HuH-7 (cell line): ENCODE measurements at regions not wholly inside any gene's neighbourhood (a gene's known extent, or its start where the extent isn't known, plus 50 kb on each side); places are given as distances from the start of the nearest gene placed in this dataset.
A peak's percentile ranks its signal among the peaks of the same experiment; 100 is the strongest.

Experiments
- DNase-seq: peaks from one replicate; pipeline ENCODE4 v3.0.0; 2011; ENCODE audit warnings: low spot score

- peak; percentile 79 for DNase-seq
Observed at GRCh38 chr9:129383561-129384490, 205.8 kb upstream of the IER5L start.

- peak; percentile 62 for DNase-seq
Observed at GRCh38 chr9:129383019-129383560, 205.0 kb upstream of the IER5L start.

- no peak for DNase-seq
Observed at GRCh38 chr9:129382281-129383018, 204.4 kb upstream of the IER5L start.

- DNase-seq, result no peak
Observed at GRCh38 chr9:129381481-129381957, 203.5 kb upstream of the IER5L start.

GRCh38 chr9:129380961-129381401 is 202.9 kb upstream of the IER5L start:
- no peak for DNase-seq

GRCh38 chr9:129379886-129380285 is 201.8 kb upstream of the IER5L start:
- no peak for DNase-seq

- no peak for DNase-seq
Observed at GRCh38 chr9:129379181-129379836, 201.2 kb upstream of the IER5L start.

GRCh38 chr9:129377931-129378661 is 200.0 kb upstream of the IER5L start:
- DNase-seq, result no peak

- DNase-seq, result no peak
Observed at GRCh38 chr9:129377181-129377580, 199.1 kb upstream of the IER5L start.

GRCh38 chr9:129375845-129376244 is 197.8 kb upstream of the IER5L start:
- no peak for DNase-seq

GRCh38 chr9:129374651-129375050 is 196.6 kb upstream of the IER5L start:
- DNase-seq, result no peak

- no peak for DNase-seq
Observed at GRCh38 chr9:129374231-129374630, 196.2 kb upstream of the IER5L start.

- no peak for DNase-seq
Observed at GRCh38 chr9:129373361-129373760, 195.3 kb upstream of the IER5L start.

- DNase-seq, result no peak
Observed at GRCh38 chr9:129370770-129371169, 192.7 kb upstream of the IER5L start.

GRCh38 chr9:129368444-129368978 is 190.4 kb upstream of the IER5L start:
- DNase-seq, result no peak

- no peak for DNase-seq
Observed at GRCh38 chr9:129367287-129367686, 189.2 kb upstream of the IER5L start.

GRCh38 chr9:129365196-129365595 is 187.1 kb upstream of the IER5L start:
- DNase-seq, result no peak

GRCh38 chr9:129363216-129363873 is 185.3 kb upstream of the IER5L start:
- no peak for DNase-seq

GRCh38 chr9:129362287-129363000 is 184.4 kb upstream of the IER5L start:
- DNase-seq, result no peak

- DNase-seq, result no peak
Observed at GRCh38 chr9:129361196-129361595, 183.1 kb upstream of the IER5L start.
